ENCODE measurements at regions not wholly inside any gene's neighbourhood (a gene's known extent, or its start where the extent isn't known, plus 50 kb on each side); places are given as distances from the start of the nearest gene placed in this dataset.
"Not testable (repeated sequence)": the region's sequence is repeated elsewhere in the genome, so short reads cannot be mapped to it uniquely, and the experiment has no call there.

GRCh38 chr13:59277106-59277505, 886.6 kb downstream of the DIAPH3 start:
- Histone ChIP-seq H3K4me3 (no peak overlapping the region), H3K4me1 (replicated peaks) (no peaks in the 10 kb centered on the region), H3K27ac (no peak overlapping the region), H3K27me3 (replicated peaks; ENCODE audit: insufficient read depth) (no peaks in the 10 kb centered on the region), H3K36me3 (no peaks in the 10 kb centered on the region), H3K9me3 (no peaks in the 10 kb centered on the region)
- no peak for DNase-seq (ENCODE audit: low spot score)
- intact Hi-C loops (cut with DNase I): no loop called here
- no peak for TF ChIP-seq POLR2A (IDR thresholded peaks at IDR 0.05)
- TF ChIP-seq CTCF (IDR thresholded peaks at IDR 0.05): no peak
- no peak for TF ChIP-seq POLR2AphosphoS5 (IDR thresholded peaks at IDR 0.05)

GRCh38 chr13:59279028-59279427, 884.7 kb downstream of the DIAPH3 start:
- DNase-seq (ENCODE audit: low spot score): no peak
- H3K27ac ChIP-seq: no peak overlapping the region
- H3K9me3 ChIP-seq: no peaks in the 10 kb centered on the region
- H3K27me3 ChIP-seq (replicated peaks; ENCODE audit: insufficient read depth): no peaks in the 10 kb centered on the region
- TF ChIP-seq CTCF (IDR thresholded peaks at IDR 0.05) (no peak), POLR2AphosphoS5 (IDR thresholded peaks at IDR 0.05) (no peak), POLR2A (IDR thresholded peaks at IDR 0.05) (no peak)
- no peak overlapping the region for H3K4me3 ChIP-seq
- WGBS: 44% methylated on average over 2 of the region's 2 CpGs
- H3K4me1 ChIP-seq (replicated peaks): no peaks in the 10 kb centered on the region
- no peaks in the 10 kb centered on the region for H3K36me3 ChIP-seq
- intact Hi-C loops (cut with DNase I): no loop called here

GRCh38 chr13:59279576-59279975, 884.2 kb downstream of the DIAPH3 start:
- TF ChIP-seq CTCF (IDR thresholded peaks at IDR 0.05) (no peak), POLR2A (IDR thresholded peaks at IDR 0.05) (no peak), POLR2AphosphoS5 (IDR thresholded peaks at IDR 0.05) (no peak)
- intact Hi-C loops (cut with DNase I): no loop called here
- no peaks in the 10 kb centered on the region for H3K4me1 ChIP-seq (replicated peaks)

GRCh38 chr13:59280297-59280696, 883.4 kb downstream of the DIAPH3 start:
- Histone ChIP-seq H3K9me3 (no peaks in the 10 kb centered on the region), H3K27ac (no peak overlapping the region), H3K36me3 (no peaks in the 10 kb centered on the region), H3K27me3 (replicated peaks; ENCODE audit: insufficient read depth) (no peaks in the 10 kb centered on the region), H3K4me3 (no peak overlapping the region), H3K4me1 (replicated peaks) (no peaks in the 10 kb centered on the region)
- DNase-seq (ENCODE audit: low spot score): no peak
- TF ChIP-seq POLR2AphosphoS5 (IDR thresholded peaks at IDR 0.05): no peak
- TF ChIP-seq POLR2A (IDR thresholded peaks at IDR 0.05): no peak
- TF ChIP-seq CTCF (IDR thresholded peaks at IDR 0.05): no peak
- intact Hi-C loops (cut with DNase I): no loop called here
- 67% methylated on average over 2 of the region's 2 CpGs for WGBS

More at GRCh38 chr13:59279576-59279975, 884.2 kb downstream of the DIAPH3 start:
- no peak overlapping the region for H3K4me3 ChIP-seq
- no peaks in the 10 kb centered on the region for H3K9me3 ChIP-seq
- H3K27ac ChIP-seq: no peak overlapping the region
- no peaks in the 10 kb centered on the region for H3K27me3 ChIP-seq (replicated peaks; ENCODE audit: insufficient read depth)
- 79% methylated on average over 3 of the region's 3 CpGs for WGBS
- no peak for DNase-seq (ENCODE audit: low spot score)
- H3K36me3 ChIP-seq: no peaks in the 10 kb centered on the region

- Histone ChIP-seq H3K4me1 (replicated peaks) (no peaks in the 10 kb centered on the region), H3K36me3 (no peaks in the 10 kb centered on the region), H3K27ac (no peak overlapping the region), H3K27me3 (replicated peaks; ENCODE audit: insufficient read depth) (no peaks in the 10 kb centered on the region), H3K9me3 (no peaks in the 10 kb centered on the region), H3K4me3 (no peak overlapping the region)
- WGBS: 91% methylated on average over 8 of the region's 8 CpGs
- intact Hi-C loops (cut with DNase I): no loop called here
- DNase-seq (ENCODE audit: low spot score): no peak
- TF ChIP-seq CTCF (IDR thresholded peaks at IDR 0.05): no peak
- TF ChIP-seq POLR2AphosphoS5 (IDR thresholded peaks at IDR 0.05): no peak
- no peak for TF ChIP-seq POLR2A (IDR thresholded peaks at IDR 0.05)
Measured at GRCh38 chr13:59281453-59281852, 882.3 kb downstream of the DIAPH3 start.

GRCh38 chr13:59292240-59292639, 871.5 kb downstream of the DIAPH3 start:
- WGBS: 87% methylated on average over 5 of the region's 5 CpGs
- H3K4me3 ChIP-seq; H3K27ac ChIP-seq; H3K27me3 ChIP-seq (replicated peaks; ENCODE audit: insufficient read depth); H3K36me3 ChIP-seq; H3K9me3 ChIP-seq; DNase-seq (ENCODE audit: low spot score); H3K4me1 ChIP-seq (replicated peaks); intact Hi-C loops (cut with DNase I): not testable (repeated sequence)

All from prostate gland (tissue), 2 donors.